ENCODE measurements at regions not wholly inside any gene's neighbourhood (a gene's known extent, or its start where the extent isn't known, plus 50 kb on each side); places are given as distances from the start of the nearest gene placed in this dataset.

GRCh38 chr16:11462861-11463260, 117.6 kb downstream of the RMI2 start:
- H3K4me3 ChIP-seq (ENCODE audit: low read depth, low read length), result no peak overlapping the region
- TF ChIP-seq CTCF (conservative IDR thresholded peaks at IDR 0.05; ENCODE audit: low read depth, low read length), result no peak
- DNase-seq (ENCODE audit: low read depth), result no peak

- no peak overlapping the region for H3K4me3 ChIP-seq (ENCODE audit: low read depth, low read length)
- no peak for DNase-seq (ENCODE audit: low read depth)
- TF ChIP-seq CTCF (conservative IDR thresholded peaks at IDR 0.05; ENCODE audit: low read depth, low read length), result no peak
These were observed 119.0 kb downstream of the RMI2 start for GRCh38 chr16:11464241-11464640.

- H3K4me3 ChIP-seq (ENCODE audit: low read depth, low read length), result no peak overlapping the region
- DNase-seq (ENCODE audit: low read depth), result no peak
- no peak for TF ChIP-seq CTCF (conservative IDR thresholded peaks at IDR 0.05; ENCODE audit: low read depth, low read length)
These were observed 120.4 kb downstream of the RMI2 start for GRCh38 chr16:11465675-11466074.

GRCh38 chr16:11470676-11471415, 115.9 kb downstream of the LITAF start:
- DNase-seq (ENCODE audit: low read depth), result no peak
- TF ChIP-seq CTCF (conservative IDR thresholded peaks at IDR 0.05; ENCODE audit: low read depth, low read length), result no peak

GRCh38 chr16:11471548-11471947, 115.2 kb downstream of the LITAF start:
- H3K4me3 ChIP-seq (ENCODE audit: low read depth, low read length), result no peak overlapping the region
- DNase-seq (ENCODE audit: low read depth), result no peak
- no peak for TF ChIP-seq CTCF (conservative IDR thresholded peaks at IDR 0.05; ENCODE audit: low read depth, low read length)

More at GRCh38 chr16:11470676-11471415, 115.9 kb downstream of the LITAF start:
- no peak overlapping the region for H3K4me3 ChIP-seq (ENCODE audit: low read depth, low read length)

- DNase-seq (ENCODE audit: low read depth), result no peak
- no peak for TF ChIP-seq CTCF (conservative IDR thresholded peaks at IDR 0.05; ENCODE audit: low read depth, low read length)
- no peak overlapping the region for H3K4me3 ChIP-seq (ENCODE audit: low read depth, low read length)
These were observed 114.3 kb downstream of the LITAF start for GRCh38 chr16:11472410-11472809.

- no peak for TF ChIP-seq CTCF (conservative IDR thresholded peaks at IDR 0.05; ENCODE audit: low read depth, low read length)
- no peak for DNase-seq (ENCODE audit: low read depth)
These were observed 113.9 kb downstream of the LITAF start for GRCh38 chr16:11472851-11473250.

More at GRCh38 chr16:11472851-11473250, 113.9 kb downstream of the LITAF start:
- no peak overlapping the region for H3K4me3 ChIP-seq (ENCODE audit: low read depth, low read length)

Data from choroid plexus epithelial cell (primary cell).